AG04449 (cell line): ENCODE measurements at regions not wholly inside any gene's neighbourhood (a gene's known extent, or its start where the extent isn't known, plus 50 kb on each side); places are given as distances from the start of the nearest gene placed in this dataset.

Source experiments
- CTCF ChIA-PET: fragments of 350-600 bp; formaldehyde crosslinking; extraction: SDS; loops from one replicate; lab custom pipeline; 2021; ENCODE audit warnings: antibody characterized with exemption; lab: Yijun Ruan, JAX
- POLR2A ChIA-PET: fragments of 400-600, 350-600 bp; formaldehyde crosslinking; extraction: SDS; loops from one replicate; lab custom pipeline; 2020; ENCODE audit warnings: antibody characterized with exemption, inconsistent platforms; lab: Yijun Ruan, JAX
- DNase-seq: peaks from one replicate; pipeline ENCODE4 v3.0.0-alpha.2; 2010; ENCODE audit warnings: low read depth, low spot score
- H3K4me3 ChIP-seq: 2 replicates; pipeline ENCODE4 v1.5.1; 2011; ENCODE audit warnings: low read depth, mild to moderate bottlenecking, control low read depth, low read length
- TF ChIP-seq, protein P1 (sequence below): IDR thresholded peaks from one replicate; pipeline ENCODE4 v1.5.1; 2011; ENCODE audit warnings: mild to moderate bottlenecking, moderate library complexity, low read length, control low read depth, inconsistent platforms; ENCODE audit not compliant: insufficient read depth; ENCODE audit errors: missing control alignments

DNA sequence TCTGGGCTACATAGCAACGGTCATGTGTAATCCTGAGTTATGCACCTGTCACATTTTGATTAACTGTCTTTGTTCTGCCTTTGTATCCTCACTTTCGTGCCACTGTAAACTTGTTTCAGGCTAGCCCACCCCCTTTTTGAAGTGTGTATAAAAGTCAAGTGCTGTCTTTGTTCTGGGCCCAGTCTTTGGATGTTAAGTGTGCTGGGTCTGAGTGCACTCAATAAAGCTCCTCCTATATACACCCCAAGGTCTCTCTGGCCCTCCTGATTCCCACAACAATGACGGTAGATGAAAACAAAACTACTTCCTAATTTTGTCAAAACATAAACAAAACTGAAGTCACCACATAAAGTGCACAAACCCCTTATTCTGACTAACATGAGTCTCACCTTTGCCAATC, 633.4 kb downstream of the DSC3 start:
- no peak for DNase-seq
- ChIA-PET POLR2A (no interaction called here), CTCF (no interaction called here)
- TF ChIP-seq, protein P1, sequence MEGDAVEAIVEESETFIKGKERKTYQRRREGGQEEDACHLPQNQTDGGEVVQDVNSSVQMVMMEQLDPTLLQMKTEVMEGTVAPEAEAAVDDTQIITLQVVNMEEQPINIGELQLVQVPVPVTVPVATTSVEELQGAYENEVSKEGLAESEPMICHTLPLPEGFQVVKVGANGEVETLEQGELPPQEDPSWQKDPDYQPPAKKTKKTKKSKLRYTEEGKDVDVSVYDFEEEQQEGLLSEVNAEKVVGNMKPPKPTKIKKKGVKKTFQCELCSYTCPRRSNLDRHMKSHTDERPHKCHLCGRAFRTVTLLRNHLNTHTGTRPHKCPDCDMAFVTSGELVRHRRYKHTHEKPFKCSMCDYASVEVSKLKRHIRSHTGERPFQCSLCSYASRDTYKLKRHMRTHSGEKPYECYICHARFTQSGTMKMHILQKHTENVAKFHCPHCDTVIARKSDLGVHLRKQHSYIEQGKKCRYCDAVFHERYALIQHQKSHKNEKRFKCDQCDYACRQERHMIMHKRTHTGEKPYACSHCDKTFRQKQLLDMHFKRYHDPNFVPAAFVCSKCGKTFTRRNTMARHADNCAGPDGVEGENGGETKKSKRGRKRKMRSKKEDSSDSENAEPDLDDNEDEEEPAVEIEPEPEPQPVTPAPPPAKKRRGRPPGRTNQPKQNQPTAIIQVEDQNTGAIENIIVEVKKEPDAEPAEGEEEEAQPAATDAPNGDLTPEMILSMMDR, result no peak
- H3K4me3 ChIP-seq, result no peak overlapping the region

DNA sequence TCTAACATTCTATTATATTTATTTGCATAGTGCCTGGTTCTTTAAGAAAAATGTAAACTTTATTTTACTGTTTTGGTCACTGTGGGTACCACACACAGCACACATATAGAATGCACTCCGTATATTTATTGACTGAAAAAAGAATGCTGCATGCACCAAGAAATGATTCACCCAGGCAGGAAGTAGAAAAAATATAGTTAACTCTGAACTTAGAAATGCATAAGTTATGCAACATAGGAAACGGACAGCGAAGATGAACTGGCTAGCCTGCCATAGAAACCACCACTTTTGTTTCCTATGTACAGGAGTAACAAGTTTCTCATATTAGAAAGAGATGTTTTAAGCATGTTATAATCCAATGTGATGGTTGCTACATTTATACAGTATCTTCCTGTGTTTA, 635.8 kb downstream of the DSC3 start:
- ChIA-PET CTCF (no interaction called here), POLR2A (no interaction called here)
- no peak overlapping the region for H3K4me3 ChIP-seq
- TF ChIP-seq, protein P1, result no peak
- no peak for DNase-seq

DNA sequence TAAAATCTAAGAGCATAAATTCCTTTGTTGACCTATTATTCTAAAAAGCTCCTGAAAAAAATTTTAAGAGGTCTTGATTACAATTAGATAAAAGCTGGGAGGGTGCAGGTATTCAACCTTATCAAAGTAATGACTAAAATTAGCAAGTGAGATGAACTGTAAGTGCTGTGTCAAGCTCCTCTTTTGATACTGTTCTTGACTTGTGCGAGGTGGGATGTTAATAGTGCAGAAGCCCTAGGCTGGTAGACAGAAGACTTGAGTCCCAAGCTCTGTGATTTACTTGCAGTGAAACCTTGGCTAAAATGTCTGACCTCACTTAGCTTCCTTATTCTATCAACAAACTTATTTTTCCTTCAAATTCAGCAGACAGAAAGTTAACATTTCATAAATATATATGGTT, 637.5 kb downstream of the DSC3 start:
- CTCF ChIA-PET, result no interaction called here

GRCh38 chr18:30404422-30404821, 638.1 kb downstream of the DSC3 start:
- ChIA-PET CTCF (no interaction called here), POLR2A (no interaction called here)
- DNase-seq, result no peak
- H3K4me3 ChIP-seq, result no peak overlapping the region
- TF ChIP-seq, protein P1, result no peak

More for the DNA sequence above, 637.5 kb downstream of the DSC3 start:
- H3K4me3 ChIP-seq, result no peak overlapping the region
- TF ChIP-seq, protein P1, result no peak
- DNase-seq, result no peak
- POLR2A ChIA-PET, result no interaction called here

GRCh38 chr18:30403278-30403677, 639.3 kb downstream of the DSC3 start:
- TF ChIP-seq, protein P1, result no peak
- CTCF ChIA-PET, result no interaction called here
- POLR2A ChIA-PET, result no interaction called here
- no peak for DNase-seq
- no peak overlapping the region for H3K4me3 ChIP-seq

DNA sequence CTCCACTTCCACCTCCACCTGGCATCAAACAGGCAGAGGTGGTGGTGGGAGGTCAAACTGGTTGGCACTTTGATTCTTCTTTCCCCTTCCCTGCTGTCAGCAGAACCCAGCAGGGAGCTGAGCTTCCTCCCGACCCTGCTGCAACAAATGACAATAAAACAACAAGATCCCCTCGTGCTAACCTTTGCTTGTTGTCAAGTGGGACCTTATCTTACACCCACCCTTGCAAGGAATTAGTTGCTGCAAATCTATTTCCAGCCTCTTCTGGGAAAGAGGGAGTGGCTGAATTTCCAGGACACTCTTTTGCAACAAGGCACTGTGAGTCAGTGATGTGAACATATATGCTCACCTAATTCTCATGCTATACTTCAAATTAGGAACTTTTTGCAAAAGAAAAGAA, 655.1 kb downstream of the DSC3 start:
- TF ChIP-seq, protein P1, result no peak
- H3K4me3 ChIP-seq, result no peak overlapping the region
- ChIA-PET POLR2A (no interaction called here), CTCF (no interaction called here)
- no peak for DNase-seq
